Nephron (organoid): ENCODE measurements at regions not wholly inside any gene's neighbourhood (a gene's known extent, or its start where the extent isn't known, plus 50 kb on each side); places are given as distances from the start of the nearest gene placed in this dataset.
"Not testable (repeated sequence)": the region's sequence is repeated elsewhere in the genome, so short reads cannot be mapped to it uniquely, and the experiment has no call there.

Source experiments
- H3K27ac Mint-ChIP-seq, 3 experiments: 2 replicates each; pipeline ENCODE4 v1.8.0; 2020; ENCODE audit warnings: mixed read lengths in 3 of 3, mild to moderate bottlenecking in 2 of 3, moderate library complexity in 1 of 3
- H3K27me3 Mint-ChIP-seq: 2 replicates; pipeline ENCODE4 v1.8.0; 2021; ENCODE audit warnings: low read depth, mild to moderate bottlenecking, moderate library complexity, mixed read lengths
- H3K36me3 Mint-ChIP-seq: 2 replicates; pipeline ENCODE4 v1.8.0; 2020; ENCODE audit warnings: low read depth, mixed read lengths
- H3K4me1 Mint-ChIP-seq: 2 replicates; pipeline ENCODE4 v1.8.0; 2020; ENCODE audit warnings: mixed read lengths
- H3K4me3 Mint-ChIP-seq, 3 experiments: 2 replicates each; pipeline ENCODE4 v1.8.0; 2020; ENCODE audit warnings: mild to moderate bottlenecking in 3 of 3, mixed read lengths in 3 of 3, moderate library complexity in 2 of 3
- H3K9me3 Mint-ChIP-seq: 2 replicates; pipeline ENCODE4 v1.8.0; 2020; ENCODE audit warnings: mixed read lengths
- CTCF ChIP-seq, 3 experiments: fragments of 200-600 bp; sonication (generic); IDR thresholded peaks; one replicate each; pipeline ENCODE4 v1.5.0; 2021; ENCODE audit warnings: antibody characterized with exemption in 3 of 3; ENCODE audit not compliant: unreplicated experiment in 3 of 3

GRCh38 chr6:55937951-55938690, 62.7 kb upstream of the BMP5 start:
- Mint-ChIP-seq H3K27ac (peak overlapping the region in 2 of 3 experiments; percentile 24 to 74), H3K27me3 (no peaks in the 10 kb centered on the region), H3K4me1 (peaks cover 14% of the 10 kb centered on the region), H3K36me3 (no peaks in the 10 kb centered on the region), H3K4me3 (no peak overlapping the region), H3K9me3 (no peaks in the 10 kb centered on the region)
- no peak for TF ChIP-seq CTCF (IDR thresholded peaks at IDR 0.05; ENCODE audit: unreplicated experiment in 3 of 3)

GRCh38 chr6:55937261-55937947, 62.0 kb upstream of the BMP5 start:
- Mint-ChIP-seq H3K36me3 (no peaks in the 10 kb centered on the region), H3K4me3 (no peak overlapping the region), H3K27me3 (no peaks in the 10 kb centered on the region), H3K4me1 (peaks cover 14% of the 10 kb centered on the region), H3K27ac (peak overlapping the region in 2 of 3 experiments; percentile 53 to 74), H3K9me3 (no peaks in the 10 kb centered on the region)
- no peak for TF ChIP-seq CTCF (IDR thresholded peaks at IDR 0.05; ENCODE audit: unreplicated experiment in 3 of 3)

GRCh38 chr6:55931101-55931500, 55.7 kb upstream of the BMP5 start:
- H3K4me3 Mint-ChIP-seq = no peak overlapping the region
- H3K9me3 Mint-ChIP-seq = peaks cover 3% of the 10 kb centered on the region
- H3K27me3 Mint-ChIP-seq = no peaks in the 10 kb centered on the region
- no peak for TF ChIP-seq CTCF (IDR thresholded peaks at IDR 0.05; ENCODE audit: unreplicated experiment in 3 of 3)
- H3K36me3 Mint-ChIP-seq = no peaks in the 10 kb centered on the region
- H3K4me1 Mint-ChIP-seq = no peaks in the 10 kb centered on the region
- no peak overlapping the region for H3K27ac Mint-ChIP-seq

- not testable (repeated sequence) for H3K4me3 Mint-ChIP-seq, H3K36me3 Mint-ChIP-seq, H3K9me3 Mint-ChIP-seq, H3K27ac Mint-ChIP-seq, H3K27me3 Mint-ChIP-seq, H3K4me1 Mint-ChIP-seq
Observed at GRCh38 chr6:55927713-55928112, 52.3 kb upstream of the BMP5 start.

- H3K27ac Mint-ChIP-seq = no peak overlapping the region
- no peaks in the 10 kb centered on the region for H3K36me3 Mint-ChIP-seq
- peaks cover 6% of the 10 kb centered on the region for H3K9me3 Mint-ChIP-seq
- H3K4me3 Mint-ChIP-seq = no peak overlapping the region
- H3K4me1 Mint-ChIP-seq = no peaks in the 10 kb centered on the region
- no peaks in the 10 kb centered on the region for H3K27me3 Mint-ChIP-seq
- no peak for TF ChIP-seq CTCF (IDR thresholded peaks at IDR 0.05; ENCODE audit: unreplicated experiment in 3 of 3)
Observed at GRCh38 chr6:55925292-55925691, 49.9 kb upstream of the BMP5 start.
